NCI-H1417 treated with DMSO at 0.1 percent for 48 hours (cell line): ENCODE measurements at regions not wholly inside any gene's neighbourhood (a gene's known extent, or its start where the extent isn't known, plus 50 kb on each side); places are given as distances from the start of the nearest gene placed in this dataset.
"Not testable (repeated sequence)": the region's sequence is repeated elsewhere in the genome, so short reads cannot be mapped to it uniquely, and the experiment has no call there.

Source experiments
- DNase-seq: peaks from one replicate; lab custom pipeline; 2025; lab: John Stamatoyannopoulos, UW

GRCh38 chr9:126170286-126170823 lies 156.3 kb upstream of the MVB12B start:
- DNase-seq = no peak

GRCh38 chr9:126171641-126172040 lies 155.0 kb upstream of the MVB12B start:
- DNase-seq = no peak

DNA sequence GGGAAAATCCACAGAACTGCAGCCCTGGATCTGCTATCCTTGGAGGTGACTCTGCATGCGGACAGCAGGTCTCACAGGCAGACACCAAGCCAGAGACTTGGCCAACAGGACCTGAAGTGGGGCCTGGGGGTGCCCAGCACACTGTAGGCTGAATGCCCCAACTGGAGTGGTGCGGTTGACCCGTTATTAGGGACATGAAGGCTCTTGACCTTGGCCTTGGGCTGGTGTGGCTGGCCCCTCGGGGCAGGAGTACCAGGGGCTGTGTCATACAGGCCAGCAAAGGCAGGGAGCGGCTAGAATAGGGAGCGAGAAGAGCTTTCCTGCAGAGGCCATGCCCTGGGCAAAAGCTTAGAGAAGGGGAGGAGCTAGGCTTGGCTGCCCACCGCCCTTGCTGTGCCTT lies 153.2 kb upstream of the MVB12B start:
- DNase-seq = no peak

- no peak for DNase-seq
Observed at GRCh38 chr9:126173929-126174328, 152.7 kb upstream of the MVB12B start.

GRCh38 chr9:126183266-126183665 lies 143.4 kb upstream of the MVB12B start:
- DNase-seq = no peak

DNA sequence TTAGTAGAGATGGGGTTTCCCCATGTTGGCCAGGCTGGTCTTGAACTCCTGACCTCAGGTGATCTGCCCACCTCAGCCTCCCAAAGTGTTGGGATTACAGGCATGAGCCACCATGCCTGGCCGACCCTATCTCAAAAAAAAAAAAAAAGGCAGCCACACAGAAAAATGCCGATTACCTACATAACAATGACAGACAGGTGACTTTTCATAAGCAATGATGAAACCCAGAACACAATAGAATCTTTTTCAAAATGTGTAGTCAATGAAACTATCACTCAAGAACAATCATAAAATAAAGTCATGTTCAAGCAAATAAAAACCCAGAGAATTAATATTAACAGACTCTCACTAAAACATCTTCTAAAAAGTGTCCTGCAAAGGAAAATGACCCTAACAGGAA lies 135.6 kb upstream of the MVB12B start:
- not testable (repeated sequence) for DNase-seq

DNA sequence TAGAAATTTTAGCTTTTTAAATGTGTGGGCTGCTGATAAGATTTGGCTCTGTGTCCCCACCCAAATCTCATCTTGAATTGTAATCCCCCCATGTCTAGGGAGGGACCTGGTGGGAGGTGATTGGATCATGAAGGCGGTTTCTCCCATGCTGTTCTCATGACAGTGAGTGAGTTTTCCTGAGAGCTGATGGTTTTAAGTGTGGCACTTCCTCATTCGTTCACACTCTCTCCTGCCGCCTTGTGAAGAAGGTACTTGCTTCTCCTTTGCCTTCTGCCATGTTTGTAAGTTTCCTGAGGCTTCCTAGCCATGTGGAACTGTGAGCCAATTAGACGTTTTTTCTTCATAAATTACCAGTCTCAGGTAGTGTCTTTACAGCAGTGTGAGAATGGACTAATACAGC lies 127.8 kb upstream of the MVB12B start:
- no peak for DNase-seq

GRCh38 chr9:126203313-126203712 lies 123.3 kb upstream of the MVB12B start:
- DNase-seq = no peak

DNA sequence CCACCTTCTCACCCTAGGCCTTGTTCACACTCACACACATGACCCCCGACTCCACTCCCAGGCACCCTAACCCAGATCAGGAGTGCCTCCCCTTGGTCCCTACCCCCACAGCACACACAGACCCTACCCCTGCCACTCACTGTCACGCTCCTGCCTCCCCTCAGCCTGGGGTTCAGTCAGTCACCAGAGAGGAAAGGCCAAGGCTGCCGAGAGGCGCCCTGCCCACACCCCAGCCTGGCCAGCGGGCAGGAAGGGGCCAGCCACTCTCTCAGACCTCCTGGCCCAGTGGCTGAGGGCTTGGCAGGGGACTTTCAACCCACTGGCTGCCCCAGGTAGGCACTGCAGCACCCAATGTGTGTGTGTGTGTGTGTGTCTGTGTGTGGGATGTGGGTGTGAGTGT lies 122.4 kb upstream of the MVB12B start:
- no peak for DNase-seq

- DNase-seq = no peak
Observed at GRCh38 chr9:126204708-126205225, 121.9 kb upstream of the MVB12B start.

- no peak for DNase-seq
Observed at GRCh38 chr9:126205265-126205664, 121.4 kb upstream of the MVB12B start.

DNA sequence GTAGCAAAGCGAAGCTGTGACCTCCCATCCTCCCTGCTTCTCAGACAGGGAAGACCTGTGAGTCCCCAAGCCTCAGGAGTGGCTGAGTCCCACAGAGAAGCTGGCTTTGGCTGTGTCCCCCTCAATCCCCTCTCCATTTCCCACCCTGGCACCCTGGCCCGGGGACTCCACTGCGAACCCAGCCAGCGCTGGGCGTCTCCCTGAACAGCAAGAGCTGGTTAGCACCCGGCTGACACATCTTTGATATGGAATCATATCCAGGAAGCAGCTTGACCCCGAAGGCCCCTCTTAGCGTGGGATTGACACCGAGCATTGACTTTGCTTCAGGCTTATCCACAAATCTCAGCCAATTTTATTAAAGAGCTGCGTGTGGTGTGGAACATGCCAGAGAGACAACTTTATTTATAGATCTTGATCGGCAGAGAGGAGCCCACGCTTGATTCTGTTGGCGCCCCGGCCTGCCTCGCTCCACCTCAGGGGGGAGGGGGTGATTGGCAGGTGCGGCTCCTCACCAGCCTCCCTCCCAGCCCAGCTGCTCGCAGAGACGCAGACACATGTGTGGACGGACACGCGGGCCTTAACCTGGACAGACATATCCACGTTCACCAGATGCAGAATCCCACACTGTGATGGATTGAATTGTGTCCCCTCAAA lies 120.7 kb upstream of the MVB12B start:
- DNase-seq = no peak

- no peak for DNase-seq
Observed at GRCh38 chr9:126207256-126207655, 119.4 kb upstream of the MVB12B start.

GRCh38 chr9:126208216-126208758 lies 118.3 kb upstream of the MVB12B start:
- DNase-seq = no peak

DNA sequence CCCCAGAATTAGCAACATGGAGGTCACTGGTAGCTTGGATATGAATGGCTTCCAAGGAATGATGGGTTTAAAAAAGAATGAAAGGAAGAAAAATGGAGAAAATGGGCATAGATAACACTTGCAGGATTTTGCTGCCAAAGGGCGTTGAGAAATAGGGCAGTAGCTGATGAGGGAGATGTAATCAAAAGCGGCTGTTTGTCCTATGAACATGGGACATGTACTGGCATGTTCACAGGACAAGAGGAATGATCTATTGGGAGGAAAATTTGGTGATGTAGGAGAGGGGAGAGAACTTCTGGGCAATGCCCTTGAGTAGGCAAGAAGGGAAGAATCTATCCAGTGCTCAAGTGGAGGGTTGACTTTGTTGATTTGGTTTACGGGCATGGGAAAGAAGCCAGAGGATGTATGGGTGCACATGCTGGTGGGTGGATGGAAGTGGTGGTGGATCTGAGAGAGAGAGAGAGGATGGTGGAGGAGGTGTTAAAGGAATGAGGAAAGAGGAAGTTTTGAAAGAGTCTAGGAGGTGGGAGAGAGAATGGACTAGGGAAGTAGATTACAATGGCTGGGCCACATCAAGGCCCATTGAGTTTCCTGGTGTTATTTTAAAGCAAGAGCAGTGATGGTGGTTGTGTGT lies 115.1 kb upstream of the MVB12B start:
- DNase-seq = no peak

DNA sequence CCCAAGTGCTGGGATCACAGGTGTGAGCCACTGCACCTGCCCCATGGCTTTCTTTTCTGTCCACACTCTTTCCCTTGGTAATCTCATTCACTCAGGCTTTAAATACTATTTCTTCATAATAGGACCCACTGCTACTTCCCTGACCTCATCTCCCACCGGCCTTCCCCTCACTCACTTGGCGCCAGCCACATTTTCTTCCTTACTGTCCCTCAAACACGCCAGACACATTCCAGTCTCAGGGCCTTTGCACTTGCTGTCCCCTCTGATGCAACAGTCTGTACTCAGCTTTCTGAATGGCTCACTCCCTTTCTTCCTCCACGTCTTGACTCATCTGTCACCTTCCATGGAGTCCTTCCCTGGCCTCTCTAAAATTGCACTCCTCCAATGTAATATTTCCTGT lies 111.1 kb upstream of the MVB12B start:
- DNase-seq = no peak

GRCh38 chr9:126216826-126217225 lies 109.8 kb upstream of the MVB12B start:
- no peak for DNase-seq

DNA sequence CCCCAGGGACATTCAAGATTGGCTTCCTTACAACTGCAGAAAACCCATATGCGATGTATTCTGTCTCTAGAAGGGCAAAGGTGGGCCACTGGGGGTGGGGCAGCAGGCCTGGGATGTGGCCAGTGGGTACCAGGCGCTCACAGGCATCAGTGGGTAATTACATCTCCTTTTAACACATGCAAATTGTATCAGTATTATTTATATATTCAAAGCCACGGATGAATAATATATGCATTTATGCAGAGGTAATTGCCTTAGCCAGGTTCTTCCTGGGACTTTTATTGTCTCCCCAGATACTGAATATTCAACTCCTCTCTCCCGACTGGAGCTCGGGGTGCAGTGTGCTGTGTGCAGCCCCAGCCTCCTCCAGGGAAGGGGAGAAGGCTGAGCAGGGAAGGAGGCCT lies 109.4 kb upstream of the MVB12B start:
- no peak for DNase-seq

DNA sequence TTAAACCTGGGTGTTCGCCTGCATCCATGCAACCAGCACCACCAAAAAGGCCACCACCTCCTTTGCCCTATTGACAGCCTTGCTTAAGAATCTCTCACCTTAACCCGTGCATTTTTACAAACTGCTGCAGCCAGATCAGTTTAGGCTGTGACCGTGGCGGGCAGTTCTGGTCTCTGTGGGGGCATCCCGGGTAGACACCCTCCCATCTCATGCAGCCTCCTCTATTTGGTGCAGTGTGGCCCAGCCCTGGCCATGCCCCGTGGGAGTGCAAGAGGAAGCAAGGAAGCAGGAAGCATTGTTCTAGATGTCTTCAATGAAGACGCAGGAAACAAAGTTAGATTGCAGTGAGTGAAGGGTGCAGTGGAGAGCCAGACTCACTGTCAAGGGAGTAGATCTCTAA lies 108.8 kb upstream of the MVB12B start:
- DNase-seq = no peak

DNA sequence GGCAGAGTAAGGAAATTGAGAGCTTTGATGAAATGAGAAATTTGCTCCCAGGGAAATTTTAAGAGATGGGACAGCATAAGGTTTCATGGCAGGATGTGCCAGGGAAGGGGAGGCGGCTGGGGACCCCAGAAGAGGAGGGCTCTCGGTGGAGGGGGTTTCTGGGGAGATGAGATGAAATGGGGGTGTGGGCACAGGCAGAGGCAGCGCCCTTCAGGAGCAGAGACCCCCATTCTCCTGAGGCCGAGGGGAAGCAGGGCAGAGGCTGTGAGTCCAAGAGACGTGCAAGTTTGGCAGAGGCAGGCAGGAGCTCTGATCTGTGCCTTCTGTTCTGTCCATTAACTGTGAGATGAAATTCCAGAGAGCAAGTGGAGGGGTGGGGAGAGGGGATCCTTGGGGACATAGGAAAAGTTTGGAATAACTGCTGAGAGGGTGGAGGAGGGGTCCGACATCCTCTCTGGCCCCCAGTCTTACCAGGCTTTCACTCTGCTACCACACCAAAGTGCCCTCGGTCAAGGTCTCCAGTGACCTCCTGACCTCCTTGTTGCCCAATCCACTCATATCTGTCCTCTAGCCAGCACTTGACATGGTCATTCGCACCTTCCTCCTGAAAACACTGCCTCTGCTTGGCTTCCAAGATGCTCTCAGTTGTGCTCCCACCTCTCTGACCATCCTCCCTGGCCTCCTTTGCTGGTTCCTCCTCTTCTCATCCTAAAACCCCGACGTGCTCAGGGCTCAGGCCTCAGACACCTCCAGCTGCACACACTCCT lies 108.1 kb upstream of the MVB12B start:
- DNase-seq = no peak

DNA sequence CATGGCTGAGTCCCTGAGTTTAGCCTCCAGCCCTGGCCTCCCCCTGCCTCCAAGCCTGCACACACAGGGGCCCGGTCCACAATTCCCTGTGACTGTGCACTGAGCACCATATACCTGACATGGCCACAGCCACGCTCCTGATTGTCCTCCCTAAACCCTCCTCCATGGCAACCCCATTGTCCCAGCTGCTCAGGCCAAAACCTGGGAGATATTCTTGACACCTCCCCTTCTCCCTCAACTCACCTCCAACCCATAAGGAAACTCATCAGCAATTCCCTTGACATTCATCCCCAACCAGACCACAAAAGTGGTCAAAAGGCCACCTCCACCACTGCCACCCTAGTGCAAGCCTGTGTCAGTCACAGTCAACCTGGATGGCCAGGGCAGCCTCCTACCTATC lies 107.5 kb upstream of the MVB12B start:
- no peak for DNase-seq

DNA sequence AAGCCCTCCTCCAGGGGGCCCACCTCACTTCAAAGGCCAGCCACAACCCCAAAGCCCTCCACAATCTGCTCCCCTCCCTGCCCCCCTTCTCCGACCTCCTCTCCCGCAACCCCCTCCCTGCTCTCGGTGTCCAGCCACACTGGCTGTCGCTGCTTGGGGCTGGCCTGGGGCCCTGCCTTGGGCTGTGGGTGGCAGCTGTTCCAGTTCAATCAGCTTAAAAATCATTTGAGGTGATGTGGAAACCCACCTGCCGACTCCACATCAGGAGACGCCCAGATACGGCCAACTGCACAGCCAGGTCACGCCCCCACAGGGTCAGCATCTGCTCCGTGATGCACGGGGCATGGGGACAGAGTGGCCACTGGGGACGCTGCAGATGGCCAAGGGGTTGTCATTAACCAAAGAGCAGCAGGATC lies 107.0 kb upstream of the MVB12B start:
- no peak for DNase-seq

DNA sequence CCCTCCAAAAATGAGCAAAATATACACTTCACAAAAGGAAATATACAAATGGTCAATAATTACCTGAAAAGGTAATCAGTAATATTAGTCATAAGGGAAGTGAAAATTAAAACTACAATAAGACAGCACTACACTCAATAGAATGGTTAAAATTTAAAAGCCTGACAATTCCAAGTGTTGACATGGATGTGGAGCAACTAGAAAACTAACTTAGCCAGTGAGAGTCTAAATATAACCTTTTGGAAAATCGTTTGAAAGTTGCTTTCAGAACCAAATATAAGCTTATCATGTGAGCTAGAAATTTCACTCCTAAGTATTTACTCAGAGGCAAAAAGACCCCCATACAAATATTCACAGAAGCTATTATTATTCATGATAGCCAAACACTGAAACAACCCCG lies 105.1 kb upstream of the MVB12B start:
- no peak for DNase-seq
